Ascending aorta (tissue), 2 donors: ENCODE measurements at regions not wholly inside any gene's neighbourhood (a gene's known extent, or its start where the extent isn't known, plus 50 kb on each side); places are given as distances from the start of the nearest gene placed in this dataset.

Source experiments
- DNase-seq, 2 donors: peaks; one replicate each; pipeline ENCODE4 v3.0.0-alpha.2; 2019; ENCODE audit warnings: low spot score in 2 of 2
- H3K27ac ChIP-seq, 2 donors: fragments of 200-600 bp; sonication (generic); one replicate each; pipeline ENCODE4 v1.5.1; 2016 to 2017; ENCODE audit warnings: mild to moderate bottlenecking in 1 of 2
- H3K27me3 ChIP-seq: fragments of 200-600 bp; sonication (generic); one replicate; pipeline ENCODE4 v1.5.1; 2017
- H3K36me3 ChIP-seq, 2 donors: fragments of 200-600 bp; sonication (generic); one replicate each; pipeline ENCODE4 v1.5.1; 2016
- H3K4me1 ChIP-seq, 2 donors: fragments of 200-600 bp; sonication (generic); one replicate each; pipeline ENCODE4 v1.5.1; 2016 to 2017; ENCODE audit warnings: mild to moderate bottlenecking in 1 of 2
- H3K4me3 ChIP-seq, 2 donors: fragments of 200-600 bp; sonication (generic); one replicate each; pipeline ENCODE4 v1.5.1; 2016 to 2017; ENCODE audit warnings: mild to moderate bottlenecking in 1 of 2
- H3K9me3 ChIP-seq, 2 donors: fragments of 200-600 bp; sonication (generic); one replicate each; pipeline ENCODE4 v1.5.1; 2016
- intact Hi-C: fragments of 100-400 bp; cut with DNase I; formaldehyde crosslinking; loops from one replicate; pipeline ENCODE4 v1.15.1; 2023
- TF ChIP-seq, protein P1 (sequence below), 3 experiments: fragments of 200-600 bp in 2 of 3; fragments of 450-650 bp in 1 of 3; sonication (generic) in 2 of 3; IDR thresholded peaks; one replicate each; pipeline ENCODE4 v1.5.1; 2016 to 2019; ENCODE audit warnings: antibody characterized with exemption in 3 of 3, mild to moderate bottlenecking in 1 of 3, moderate library complexity in 1 of 3

DNA sequence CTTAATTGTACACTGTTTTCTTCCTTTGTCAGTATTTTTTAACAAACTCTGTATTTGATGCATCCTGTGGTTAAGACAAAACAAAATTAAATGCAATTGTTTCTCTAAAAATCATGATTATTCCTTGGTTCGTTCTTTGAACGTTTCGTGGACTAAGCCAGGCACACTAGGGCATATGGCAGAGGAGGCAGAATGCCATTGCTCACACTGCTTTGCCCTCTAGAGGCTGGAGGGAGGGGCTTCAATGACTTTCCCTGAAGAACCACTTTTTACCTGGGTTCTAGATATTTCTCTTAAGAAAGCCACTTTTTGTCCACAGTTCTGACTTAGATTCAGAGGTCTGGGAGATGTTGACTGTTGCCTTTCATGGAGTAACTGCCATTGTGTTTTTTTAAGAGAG, 236.2 kb upstream of the ADAMTSL1 start:
- H3K4me1 ChIP-seq: peaks cover 0 to 3% of the 10 kb centered on the region in 2 donors
- no peak overlapping the region for H3K4me3 ChIP-seq
- H3K27me3 ChIP-seq: no peaks in the 10 kb centered on the region
- TF ChIP-seq, protein P1, sequence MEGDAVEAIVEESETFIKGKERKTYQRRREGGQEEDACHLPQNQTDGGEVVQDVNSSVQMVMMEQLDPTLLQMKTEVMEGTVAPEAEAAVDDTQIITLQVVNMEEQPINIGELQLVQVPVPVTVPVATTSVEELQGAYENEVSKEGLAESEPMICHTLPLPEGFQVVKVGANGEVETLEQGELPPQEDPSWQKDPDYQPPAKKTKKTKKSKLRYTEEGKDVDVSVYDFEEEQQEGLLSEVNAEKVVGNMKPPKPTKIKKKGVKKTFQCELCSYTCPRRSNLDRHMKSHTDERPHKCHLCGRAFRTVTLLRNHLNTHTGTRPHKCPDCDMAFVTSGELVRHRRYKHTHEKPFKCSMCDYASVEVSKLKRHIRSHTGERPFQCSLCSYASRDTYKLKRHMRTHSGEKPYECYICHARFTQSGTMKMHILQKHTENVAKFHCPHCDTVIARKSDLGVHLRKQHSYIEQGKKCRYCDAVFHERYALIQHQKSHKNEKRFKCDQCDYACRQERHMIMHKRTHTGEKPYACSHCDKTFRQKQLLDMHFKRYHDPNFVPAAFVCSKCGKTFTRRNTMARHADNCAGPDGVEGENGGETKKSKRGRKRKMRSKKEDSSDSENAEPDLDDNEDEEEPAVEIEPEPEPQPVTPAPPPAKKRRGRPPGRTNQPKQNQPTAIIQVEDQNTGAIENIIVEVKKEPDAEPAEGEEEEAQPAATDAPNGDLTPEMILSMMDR (IDR thresholded peaks at IDR 0.05): no peak
- intact Hi-C loops: no loop called here
- no peak for DNase-seq
- no peaks in the 10 kb centered on the region for H3K9me3 ChIP-seq
- no peak overlapping the region for H3K27ac ChIP-seq
- no peaks in the 10 kb centered on the region for H3K36me3 ChIP-seq

DNA sequence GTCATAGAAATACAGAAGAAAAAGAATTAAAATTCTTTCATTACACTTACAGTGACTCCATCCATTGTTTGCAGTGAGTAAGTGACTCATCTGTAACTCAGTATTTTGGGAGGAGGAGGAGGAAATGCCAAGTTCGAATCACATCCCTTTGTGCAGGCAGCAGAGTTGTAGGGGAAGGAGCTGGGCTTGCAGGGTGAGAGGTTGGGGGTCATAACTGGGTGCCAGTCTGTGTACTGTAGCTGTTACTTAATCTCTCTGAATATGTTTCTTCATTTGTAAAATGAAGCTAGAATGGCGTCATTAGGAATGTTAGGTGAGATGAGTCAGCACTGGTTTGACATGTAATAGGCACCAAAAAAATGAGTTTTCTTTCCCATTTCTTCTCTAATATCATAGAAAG, 235.7 kb upstream of the ADAMTSL1 start:
- Histone ChIP-seq H3K4me3 (no peak overlapping the region), H3K9me3 (no peaks in the 10 kb centered on the region), H3K36me3 (no peaks in the 10 kb centered on the region), H3K27me3 (no peaks in the 10 kb centered on the region), H3K27ac (no peak overlapping the region), H3K4me1 (peaks cover 0 to 3% of the 10 kb centered on the region in 2 donors)
- TF ChIP-seq, protein P1 (IDR thresholded peaks at IDR 0.05): no peak
- DNase-seq: no peak
- intact Hi-C loops: no loop called here

DNA sequence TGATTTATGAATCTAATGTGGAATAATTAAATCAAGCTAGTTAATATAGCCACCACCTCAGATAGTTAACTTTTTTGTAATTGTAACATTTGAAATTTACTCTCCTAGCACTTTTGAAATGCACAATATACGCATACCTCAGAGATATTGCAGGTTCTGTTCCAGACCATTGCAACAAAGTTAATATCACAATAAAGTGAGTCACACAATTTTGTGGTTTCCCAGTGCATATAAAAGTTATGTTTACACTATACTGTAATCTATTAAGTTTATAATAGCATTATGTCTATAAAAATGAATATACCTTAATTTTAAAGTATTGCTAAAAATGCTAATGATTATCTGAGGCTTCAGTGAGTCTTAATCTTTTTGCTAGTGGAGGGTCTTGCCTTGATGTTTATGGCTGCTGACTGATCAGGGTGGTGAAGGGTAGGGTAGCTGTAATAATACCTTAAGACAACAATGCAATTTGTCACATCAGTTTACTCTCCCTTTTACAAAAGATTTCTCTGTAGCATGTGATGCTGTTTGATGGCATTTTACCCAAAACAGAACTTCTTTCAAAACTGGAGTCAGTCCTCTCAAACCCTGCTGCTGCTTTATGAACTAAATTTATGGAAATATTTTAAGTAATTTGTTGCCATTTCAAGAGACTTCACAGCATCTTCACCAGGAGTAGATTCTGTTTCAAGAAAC, 235.1 kb upstream of the ADAMTSL1 start:
- Histone ChIP-seq H3K4me1 (peaks cover 0 to 3% of the 10 kb centered on the region in 2 donors), H3K36me3 (no peaks in the 10 kb centered on the region), H3K9me3 (no peaks in the 10 kb centered on the region), H3K27ac (no peak overlapping the region), H3K27me3 (no peaks in the 10 kb centered on the region), H3K4me3 (no peak overlapping the region)
- TF ChIP-seq, protein P1 (IDR thresholded peaks at IDR 0.05): no peak
- intact Hi-C loops: no loop called here
- DNase-seq: no peak

DNA sequence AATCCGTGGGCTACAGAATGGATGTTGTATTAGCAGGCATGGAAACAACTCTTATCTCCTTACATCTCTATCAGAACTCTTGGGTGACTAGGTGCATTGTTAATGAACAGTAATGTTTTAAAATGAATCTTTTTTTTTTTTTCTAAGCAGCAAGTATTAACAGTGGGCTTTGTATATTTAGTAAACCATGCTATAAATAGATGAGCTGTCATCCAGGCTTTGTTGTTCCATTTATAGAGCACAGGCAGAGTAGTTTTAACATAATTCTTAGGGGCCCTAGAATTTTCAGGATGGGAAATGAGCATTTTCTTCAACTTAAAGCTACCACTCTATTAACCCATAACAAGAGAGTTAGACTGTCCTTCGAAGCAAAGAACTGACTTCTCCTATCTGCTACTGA, 233.7 kb upstream of the ADAMTSL1 start:
- TF ChIP-seq, protein P1 (IDR thresholded peaks at IDR 0.05): no peak
- no peak overlapping the region for H3K4me3 ChIP-seq
- intact Hi-C loops: no loop called here

DNA sequence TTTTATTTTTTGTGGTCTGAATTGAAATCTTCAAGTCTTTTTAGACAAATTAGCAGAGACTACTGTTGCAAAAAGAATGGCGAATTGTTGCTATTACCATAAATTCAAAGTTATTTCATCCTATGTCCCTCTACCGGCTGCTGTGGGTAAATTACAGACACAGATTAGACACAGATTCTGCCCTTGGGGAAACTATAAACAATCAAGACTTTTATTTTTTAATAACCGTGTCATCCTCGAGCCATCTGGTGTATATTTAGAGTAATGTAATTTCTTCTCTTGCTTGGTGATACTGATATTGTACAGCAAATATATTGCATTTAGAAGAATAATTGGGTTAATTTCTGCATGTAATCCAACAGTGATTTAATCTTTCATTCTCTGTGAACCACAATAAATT, 228.0 kb upstream of the ADAMTSL1 start:
- Histone ChIP-seq H3K27me3 (no peaks in the 10 kb centered on the region), H3K9me3 (no peaks in the 10 kb centered on the region), H3K4me1 (no peaks in the 10 kb centered on the region), H3K27ac (no peak overlapping the region), H3K36me3 (no peaks in the 10 kb centered on the region), H3K4me3 (no peak overlapping the region)
- TF ChIP-seq, protein P1 (IDR thresholded peaks at IDR 0.05): no peak
- no peak for DNase-seq
- intact Hi-C loops: no loop called here

More for the DNA sequence above, 233.7 kb upstream of the ADAMTSL1 start:
- DNase-seq: no peak
- Histone ChIP-seq H3K4me1 (peaks cover 0 to 3% of the 10 kb centered on the region in 2 donors), H3K36me3 (no peaks in the 10 kb centered on the region), H3K27ac (no peak overlapping the region), H3K9me3 (no peaks in the 10 kb centered on the region), H3K27me3 (no peaks in the 10 kb centered on the region)

DNA sequence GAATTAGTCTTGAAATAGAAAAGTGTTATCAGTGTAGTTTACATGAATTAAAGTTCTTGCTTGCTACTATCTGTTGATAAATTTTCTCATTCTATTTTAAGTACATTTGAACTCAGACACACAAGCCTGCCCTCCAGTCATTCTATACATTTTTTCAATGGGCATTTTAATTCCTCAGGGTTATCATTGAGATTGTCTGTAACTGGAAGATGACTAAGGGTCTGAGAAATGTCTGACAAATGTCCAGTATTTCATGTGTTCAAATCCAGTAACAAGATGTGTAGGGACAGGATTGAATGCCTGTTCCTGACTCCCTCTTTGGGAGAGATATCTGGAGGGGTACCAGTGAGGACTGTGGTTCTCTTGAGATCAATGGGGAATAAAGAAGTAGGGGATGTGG, 223.9 kb upstream of the ADAMTSL1 start:
- H3K27me3 ChIP-seq: no peaks in the 10 kb centered on the region
- no peak overlapping the region for H3K4me3 ChIP-seq
- H3K4me1 ChIP-seq: no peaks in the 10 kb centered on the region
- no peak for DNase-seq
- no peak overlapping the region for H3K27ac ChIP-seq
- intact Hi-C loops: no loop called here
- H3K9me3 ChIP-seq: no peaks in the 10 kb centered on the region
- no peaks in the 10 kb centered on the region for H3K36me3 ChIP-seq
- TF ChIP-seq, protein P1 (IDR thresholded peaks at IDR 0.05): no peak
